HG03469 (cell line): ENCODE measurements at regions not wholly inside any gene's neighbourhood (a gene's known extent, or its start where the extent isn't known, plus 50 kb on each side); places are given as distances from the start of the nearest gene placed in this dataset.

ENCODE experiments used
- ATAC-seq: cut with Tn5 transposase; IDR thresholded peaks from one replicate; pipeline ENCODE4 v1.9.1; 2021; ENCODE audit warnings: mild to moderate bottlenecking, moderate library complexity, moderate number of reproducible peaks; ENCODE audit not compliant: unreplicated experiment

DNA sequence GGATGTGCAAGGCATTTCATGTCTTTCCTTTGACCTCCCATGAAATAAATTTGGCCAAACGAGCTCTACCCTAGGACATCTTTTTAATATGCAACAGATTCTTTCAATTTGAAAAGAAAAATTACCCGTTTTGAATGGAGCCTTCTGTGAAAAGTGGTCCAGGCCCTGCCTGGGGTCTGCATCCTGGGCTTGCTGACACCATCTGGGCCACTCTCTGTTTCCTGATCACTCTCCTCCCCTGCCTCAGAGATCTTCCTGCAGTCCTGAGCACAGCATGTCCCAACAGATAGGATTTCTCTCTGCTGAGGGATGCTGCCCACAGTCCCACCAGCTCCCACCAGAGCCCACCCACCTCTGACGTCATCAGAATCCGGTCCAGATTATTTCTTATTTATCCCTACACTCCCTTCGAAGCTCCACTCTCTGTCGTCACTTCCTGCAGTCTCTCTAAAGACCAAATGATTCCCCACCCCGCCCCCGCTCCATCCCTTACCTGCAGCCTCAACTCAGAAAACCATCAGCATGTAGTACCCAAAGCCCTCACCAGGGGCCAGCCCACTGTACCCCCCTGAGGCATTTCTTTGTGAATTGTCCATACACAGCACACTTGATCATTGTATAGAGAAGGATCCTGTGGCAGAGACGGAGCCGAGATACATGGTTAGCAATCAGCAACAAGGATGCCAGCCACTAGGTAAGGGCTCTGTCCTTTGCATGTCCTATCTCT, 192.1 kb upstream of the MGMT start:
- ATAC-seq, result no peak

DNA sequence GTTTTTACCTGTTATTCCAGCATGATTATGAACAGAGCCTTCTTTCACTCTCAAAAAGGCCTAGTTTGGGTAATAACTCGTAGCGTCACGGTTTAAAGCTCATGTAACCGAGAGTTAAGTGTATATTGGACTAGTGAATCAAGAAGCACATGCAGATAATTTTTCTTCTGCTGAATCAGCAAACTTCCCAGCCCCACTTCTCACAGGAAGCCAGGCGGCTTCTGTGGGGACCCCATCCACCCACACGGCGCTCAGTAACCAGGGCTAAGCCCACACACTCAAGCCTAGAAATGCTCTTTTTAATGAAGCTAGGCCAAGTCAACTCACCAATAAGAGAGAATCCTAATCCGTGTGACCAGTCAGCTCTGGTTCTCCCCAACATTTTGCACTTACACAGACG, 191.2 kb upstream of the MGMT start:
- ATAC-seq, result no peak

- no peak for ATAC-seq
Observed at GRCh38 chr10:129277084-129277483, 190.0 kb upstream of the MGMT start.

GRCh38 chr10:129277841-129278240, 189.2 kb upstream of the MGMT start:
- ATAC-seq, result no peak

DNA sequence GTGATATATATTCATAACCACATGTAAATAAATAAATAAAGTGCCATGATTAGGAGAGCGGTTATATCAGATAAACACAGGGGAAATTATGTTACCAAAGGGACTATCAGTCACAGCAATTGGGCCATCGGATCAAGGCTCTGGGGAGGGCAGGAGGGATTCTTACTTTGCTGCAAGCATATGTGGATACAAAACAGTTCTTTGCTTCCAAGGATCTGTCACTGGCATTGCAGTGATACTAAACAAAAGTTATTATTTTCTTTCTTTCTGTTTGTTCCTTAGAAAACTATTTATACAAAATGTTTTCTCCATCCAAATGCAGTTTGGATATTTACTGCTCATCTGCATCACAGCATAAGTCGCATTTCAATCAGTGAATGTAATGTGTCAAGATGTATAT, 188.4 kb upstream of the MGMT start:
- no peak for ATAC-seq

- no peak for ATAC-seq
Observed at GRCh38 chr10:129279446-129280154, 187.4 kb upstream of the MGMT start.

- no peak for ATAC-seq
Observed at GRCh38 chr10:129280155-129280502, 186.9 kb upstream of the MGMT start.

DNA sequence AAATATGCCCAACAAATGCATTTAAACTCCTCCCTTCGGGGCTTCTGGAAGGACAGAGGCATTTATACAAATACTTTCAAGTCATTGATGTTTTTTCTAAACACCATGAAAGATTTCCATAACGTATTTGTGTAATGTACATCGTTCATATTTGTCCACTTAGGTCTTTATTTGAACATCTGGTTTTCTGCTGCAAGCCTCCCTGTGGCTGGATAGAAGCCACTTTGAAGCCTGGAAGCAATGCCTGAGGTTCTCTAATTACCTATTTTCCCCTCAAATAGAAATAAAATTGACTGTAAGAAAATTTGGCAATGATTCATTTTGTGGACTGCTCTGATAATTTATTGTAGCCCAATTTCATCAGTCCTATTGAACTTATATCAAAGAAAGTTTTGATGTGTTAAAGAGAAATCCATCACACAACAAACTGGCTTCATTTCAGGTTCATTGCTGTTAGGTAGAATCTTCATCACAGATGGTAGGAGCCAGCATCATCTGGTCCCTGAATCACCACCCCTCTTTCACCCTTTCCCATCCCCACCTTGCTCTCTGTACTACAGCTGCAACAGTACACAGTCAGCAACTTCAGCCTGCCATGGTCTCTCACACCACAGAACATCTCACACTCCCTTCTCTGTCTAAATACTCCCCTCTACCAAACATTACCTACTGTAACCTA, 186.0 kb upstream of the MGMT start:
- no peak for ATAC-seq

DNA sequence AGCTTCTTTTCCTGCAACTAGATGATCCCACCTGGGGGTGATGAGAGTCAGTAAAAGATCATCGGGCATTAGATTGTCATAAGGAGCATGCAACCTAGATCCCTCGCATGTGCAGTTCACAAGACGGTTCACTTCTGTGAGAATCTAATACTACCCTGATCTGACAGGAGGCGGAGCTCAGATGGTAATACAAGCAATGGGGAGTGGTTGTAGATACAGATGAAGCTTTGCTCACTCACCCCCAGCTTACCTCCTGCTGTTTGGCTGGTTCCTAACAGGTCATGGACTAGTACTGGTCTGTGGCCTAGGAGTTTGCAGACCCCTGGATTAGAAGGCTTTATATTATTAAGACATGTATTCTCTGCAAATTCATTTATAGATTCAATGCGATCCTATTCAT, 181.6 kb upstream of the MGMT start:
- no peak for ATAC-seq

GRCh38 chr10:129288999-129289584, 177.9 kb upstream of the MGMT start:
- no peak for ATAC-seq

- no peak for ATAC-seq
Observed at GRCh38 chr10:129293991-129294700, 172.9 kb upstream of the MGMT start.

DNA sequence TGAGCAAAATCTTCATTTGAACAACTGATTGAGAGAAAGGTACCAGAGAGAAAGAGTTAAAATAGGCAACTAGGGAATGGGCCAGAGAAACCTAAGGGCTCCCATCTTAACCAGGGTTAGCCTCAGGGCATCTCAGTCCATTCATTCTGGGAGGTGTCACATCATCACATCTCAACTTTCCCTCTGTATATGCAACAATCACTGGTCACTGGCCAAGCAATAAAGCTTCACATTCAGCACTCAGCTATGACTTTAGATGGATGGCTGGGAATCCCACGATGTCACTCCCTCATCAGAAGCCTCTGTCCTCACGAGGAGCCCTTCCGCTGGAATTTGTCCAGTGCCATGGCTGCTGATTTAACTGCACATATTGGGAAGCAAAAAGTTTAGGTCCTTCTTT, 172.1 kb upstream of the MGMT start:
- ATAC-seq, result no peak

- no peak for ATAC-seq
Observed at GRCh38 chr10:129305046-129305445, 162.0 kb upstream of the MGMT start.

DNA sequence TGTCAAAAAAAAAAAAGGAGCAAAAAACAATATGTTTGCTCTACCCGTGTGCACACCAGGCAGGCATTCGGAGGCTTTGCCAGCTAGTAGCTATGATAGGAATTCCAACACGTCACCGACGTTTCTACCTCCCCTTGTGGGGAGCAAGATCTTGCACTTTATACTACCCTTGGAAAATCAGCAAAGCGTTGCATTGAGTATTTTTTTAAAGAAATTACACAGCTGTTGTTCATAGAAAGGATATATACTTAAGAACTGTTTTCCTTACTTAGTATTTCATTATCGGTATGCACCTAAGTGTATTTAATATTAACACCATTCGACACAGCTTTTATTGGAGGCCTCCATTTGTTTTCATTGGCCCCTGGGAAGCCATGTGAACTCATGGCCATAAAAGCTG, 159.9 kb upstream of the MGMT start:
- ATAC-seq, result no peak

DNA sequence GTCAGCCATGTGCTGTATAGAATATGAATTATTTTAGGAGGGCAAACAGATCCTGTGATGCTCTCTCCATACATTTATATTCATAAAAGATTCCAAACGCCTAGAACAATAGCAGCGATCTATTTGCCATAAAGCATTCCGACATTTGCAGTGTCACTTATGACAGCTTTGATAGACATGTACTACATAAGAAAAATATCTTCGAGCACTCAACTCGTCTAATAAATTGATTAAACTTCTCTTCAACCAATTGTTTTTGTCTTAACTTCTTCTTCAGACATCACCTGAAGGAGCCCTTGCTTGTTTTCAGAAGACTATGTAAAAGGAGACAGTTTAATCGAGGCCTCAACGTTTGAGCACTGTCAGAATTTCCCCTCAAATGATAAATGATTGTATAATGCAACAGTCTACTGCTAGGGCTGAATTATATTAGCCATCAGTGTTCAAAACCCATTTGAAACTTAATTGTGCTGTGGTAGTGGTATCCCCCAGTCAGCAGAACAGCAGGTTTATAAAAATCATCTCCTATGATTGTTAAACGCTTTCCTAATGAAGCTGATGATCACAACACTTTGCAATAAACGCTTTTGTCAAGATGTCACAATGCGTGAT, 158.0 kb upstream of the MGMT start:
- ATAC-seq, result no peak

DNA sequence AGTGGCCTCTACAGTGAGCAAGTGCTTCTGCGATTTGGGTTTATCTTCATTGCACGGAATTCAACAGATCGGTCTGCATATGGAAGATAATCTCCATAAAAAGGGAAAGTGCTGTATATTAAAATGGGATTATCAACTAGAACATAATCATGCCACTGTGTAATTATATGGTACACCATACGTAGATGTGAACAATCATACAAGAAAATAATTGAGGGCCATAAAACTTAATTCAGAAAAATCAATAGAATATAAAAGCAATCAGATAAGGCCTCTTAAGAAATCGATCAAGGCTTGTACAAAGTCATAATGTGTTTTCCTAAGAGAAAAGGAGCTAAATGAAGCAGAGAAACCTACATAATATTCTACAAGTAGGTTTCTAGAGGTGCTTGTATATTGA, 157.5 kb upstream of the MGMT start:
- ATAC-seq, result no peak

- ATAC-seq, result no peak
Observed at GRCh38 chr10:129310881-129311280, 156.2 kb upstream of the MGMT start.

- no peak for ATAC-seq
Observed at GRCh38 chr10:129319934-129320333, 147.1 kb upstream of the MGMT start.

GRCh38 chr10:129320340-129320739, 146.7 kb upstream of the MGMT start:
- no peak for ATAC-seq

DNA sequence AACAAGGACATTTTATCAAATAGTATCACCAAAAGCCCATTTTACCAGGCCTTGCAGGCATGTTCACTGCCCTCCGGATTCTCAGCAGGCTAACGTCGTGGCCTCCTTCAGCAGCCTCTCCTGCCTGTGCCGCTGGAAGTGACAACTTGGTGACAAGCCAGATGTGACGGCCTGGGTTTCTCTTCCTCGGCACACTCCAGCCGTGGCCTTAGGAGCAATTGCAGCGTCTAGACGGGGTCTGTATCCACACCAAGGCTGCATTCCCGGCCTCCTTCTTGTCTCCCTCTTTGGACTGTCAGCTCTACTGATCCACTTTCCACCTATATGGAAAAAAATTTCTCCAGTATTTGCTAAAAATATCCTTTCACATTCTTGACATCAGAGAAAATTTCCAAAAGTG, 145.3 kb upstream of the MGMT start:
- no peak for ATAC-seq
